Upper lobe of right lung (tissue), 1 donor: ENCODE measurements at regions not wholly inside any gene's neighbourhood (a gene's known extent, or its start where the extent isn't known, plus 50 kb on each side); places are given as distances from the start of the nearest gene placed in this dataset.
"Not testable (repeated sequence)": the region's sequence is repeated elsewhere in the genome, so short reads cannot be mapped to it uniquely, and the experiment has no call there.

Experiments used
- ATAC-seq: fragments of 200-7000 bp; cut with Tn5 transposase; one replicate; pipeline ENCODE4 v1.9.1; 2020; ENCODE audit warnings: mild to moderate bottlenecking, moderate library complexity
- DNase-seq: peaks from one replicate; pipeline ENCODE4 v3.0.0-alpha.2; 2020
- H3K27ac ChIP-seq: fragments of 200-600 bp; one replicate; pipeline ENCODE4 v1.8.0; 2022
- H3K27me3 ChIP-seq: fragments of 200-600 bp; one replicate; pipeline ENCODE4 v1.8.0; 2022; ENCODE audit warnings: mild to moderate bottlenecking
- H3K36me3 ChIP-seq: fragments of 200-600 bp; one replicate; pipeline ENCODE4 v1.8.0; 2022
- H3K4me1 ChIP-seq: fragments of 200-600 bp; one replicate; pipeline ENCODE4 v1.8.0; 2022
- H3K4me3 ChIP-seq: fragments of 200-600 bp; one replicate; pipeline ENCODE4 v1.8.0; 2022; ENCODE audit warnings: mild to moderate bottlenecking
- H3K9me3 ChIP-seq: fragments of 200-600 bp; one replicate; pipeline ENCODE4 v1.8.0; 2022
- CTCF ChIP-seq: fragments of 200-600 bp; IDR thresholded peaks from one replicate; pipeline ENCODE4 v1.8.0; 2022; ENCODE audit warnings: antibody characterized with exemption
- intact Hi-C: fragments of 100-400 bp; cut with DNase I; formaldehyde crosslinking; loops from one replicate; pipeline ENCODE4 v1.11.0; 2022
- donor health status: DM: no; HTN: yes; CAD: no; lungs with severe emphysema.

- intact Hi-C loops: no loop called here
- DNase-seq: no peak
- H3K27ac ChIP-seq: no peak overlapping the region
- no peaks in the 10 kb centered on the region for H3K36me3 ChIP-seq
- no peaks in the 10 kb centered on the region for H3K4me1 ChIP-seq
- ATAC-seq: no peak
- no peaks in the 10 kb centered on the region for H3K27me3 ChIP-seq
- no peak overlapping the region for H3K4me3 ChIP-seq
- TF ChIP-seq CTCF: no peak
- H3K9me3 ChIP-seq: no peaks in the 10 kb centered on the region
Measured at GRCh38 chr13:90270226-90270625, 1077.3 kb upstream of the MIR17HG start.

- intact Hi-C loops: no loop called here
- Histone ChIP-seq H3K4me3 (no peak overlapping the region), H3K9me3 (no peaks in the 10 kb centered on the region), H3K36me3 (no peaks in the 10 kb centered on the region), H3K4me1 (no peaks in the 10 kb centered on the region), H3K27me3 (no peaks in the 10 kb centered on the region), H3K27ac (no peak overlapping the region)
- DNase-seq (no peak), ATAC-seq (no peak)
- TF ChIP-seq CTCF: no peak
Measured at GRCh38 chr13:90272356-90272755, 1075.1 kb upstream of the MIR17HG start.

GRCh38 chr13:90276216-90276615 is 1071.3 kb upstream of the MIR17HG start:
- ATAC-seq (no peak), DNase-seq (no peak)
- H3K9me3 ChIP-seq: no peaks in the 10 kb centered on the region
- intact Hi-C loops: no loop called here
- no peak overlapping the region for H3K27ac ChIP-seq
- H3K4me3 ChIP-seq: no peak overlapping the region
- H3K27me3 ChIP-seq: no peaks in the 10 kb centered on the region
- H3K4me1 ChIP-seq: no peaks in the 10 kb centered on the region
- no peaks in the 10 kb centered on the region for H3K36me3 ChIP-seq
- TF ChIP-seq CTCF: no peak

- H3K27me3 ChIP-seq, intact Hi-C loops, H3K4me3 ChIP-seq, H3K36me3 ChIP-seq, DNase-seq, H3K9me3 ChIP-seq, H3K27ac ChIP-seq, ATAC-seq, H3K4me1 ChIP-seq: not testable (repeated sequence)
Measured at GRCh38 chr13:90278231-90278630, 1069.3 kb upstream of the MIR17HG start.

- H3K4me1 ChIP-seq: no peaks in the 10 kb centered on the region
- ATAC-seq (no peak), DNase-seq (no peak)
- no peak overlapping the region for H3K4me3 ChIP-seq
- TF ChIP-seq CTCF: no peak
- intact Hi-C loops: no loop called here
- no peak overlapping the region for H3K27ac ChIP-seq
- no peaks in the 10 kb centered on the region for H3K9me3 ChIP-seq
- no peaks in the 10 kb centered on the region for H3K27me3 ChIP-seq
- H3K36me3 ChIP-seq: no peaks in the 10 kb centered on the region
Measured at GRCh38 chr13:90281709-90282108, 1065.8 kb upstream of the MIR17HG start.

GRCh38 chr13:90287521-90287920 is 1060.0 kb upstream of the MIR17HG start:
- intact Hi-C loops: no loop called here
- Histone ChIP-seq H3K4me1 (no peaks in the 10 kb centered on the region), H3K36me3 (no peaks in the 10 kb centered on the region), H3K4me3 (no peak overlapping the region), H3K27ac (no peak overlapping the region), H3K9me3 (no peaks in the 10 kb centered on the region), H3K27me3 (no peaks in the 10 kb centered on the region)
- TF ChIP-seq CTCF: no peak
- ATAC-seq (no peak), DNase-seq (no peak)
